Kidney epithelial cell (primary cell): ENCODE measurements at regions not wholly inside any gene's neighbourhood (a gene's known extent, or its start where the extent isn't known, plus 50 kb on each side); places are given as distances from the start of the nearest gene placed in this dataset.

Experiments used
- DNase-seq: peaks from one replicate; pipeline ENCODE4 v3.0.0-alpha.2; 2010; ENCODE audit warnings: low read depth
- H3K27me3 ChIP-seq: 2 replicates; pipeline ENCODE4 v1.6.0; 2011; ENCODE audit warnings: low read length; ENCODE audit not compliant: control insufficient read depth, insufficient read depth
- H3K36me3 ChIP-seq: 2 replicates; pipeline ENCODE4 v1.5.1; 2011; ENCODE audit warnings: low read length; ENCODE audit not compliant: control insufficient read depth, insufficient read depth
- H3K4me3 ChIP-seq: 2 replicates; pipeline ENCODE4 v1.5.1; 2011; ENCODE audit warnings: low read depth, mild to moderate bottlenecking, control low read depth, low read length
- TF ChIP-seq, protein P1 (sequence below): IDR thresholded peaks from 2 replicates; pipeline ENCODE4 v1.5.1; 2011; ENCODE audit warnings: mild to moderate bottlenecking, moderate library complexity, low read length, control low read depth, inconsistent platforms; ENCODE audit not compliant: insufficient read depth, poor library complexity, severe bottlenecking

- no peak for DNase-seq
- Histone ChIP-seq H3K36me3 (no peaks in the 10 kb centered on the region), H3K27me3 (no peaks in the 10 kb centered on the region), H3K4me3 (no peak overlapping the region)
- TF ChIP-seq, protein P1, sequence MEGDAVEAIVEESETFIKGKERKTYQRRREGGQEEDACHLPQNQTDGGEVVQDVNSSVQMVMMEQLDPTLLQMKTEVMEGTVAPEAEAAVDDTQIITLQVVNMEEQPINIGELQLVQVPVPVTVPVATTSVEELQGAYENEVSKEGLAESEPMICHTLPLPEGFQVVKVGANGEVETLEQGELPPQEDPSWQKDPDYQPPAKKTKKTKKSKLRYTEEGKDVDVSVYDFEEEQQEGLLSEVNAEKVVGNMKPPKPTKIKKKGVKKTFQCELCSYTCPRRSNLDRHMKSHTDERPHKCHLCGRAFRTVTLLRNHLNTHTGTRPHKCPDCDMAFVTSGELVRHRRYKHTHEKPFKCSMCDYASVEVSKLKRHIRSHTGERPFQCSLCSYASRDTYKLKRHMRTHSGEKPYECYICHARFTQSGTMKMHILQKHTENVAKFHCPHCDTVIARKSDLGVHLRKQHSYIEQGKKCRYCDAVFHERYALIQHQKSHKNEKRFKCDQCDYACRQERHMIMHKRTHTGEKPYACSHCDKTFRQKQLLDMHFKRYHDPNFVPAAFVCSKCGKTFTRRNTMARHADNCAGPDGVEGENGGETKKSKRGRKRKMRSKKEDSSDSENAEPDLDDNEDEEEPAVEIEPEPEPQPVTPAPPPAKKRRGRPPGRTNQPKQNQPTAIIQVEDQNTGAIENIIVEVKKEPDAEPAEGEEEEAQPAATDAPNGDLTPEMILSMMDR, result no peak
Measured at GRCh38 chr2:117067900-117068299, 746.6 kb upstream of the DDX18 start.

- H3K36me3 ChIP-seq, result no peaks in the 10 kb centered on the region
- DNase-seq, result no peak
- no peak overlapping the region for H3K4me3 ChIP-seq
Measured at GRCh38 chr2:117068371-117068770, 746.1 kb upstream of the DDX18 start.

DNA sequence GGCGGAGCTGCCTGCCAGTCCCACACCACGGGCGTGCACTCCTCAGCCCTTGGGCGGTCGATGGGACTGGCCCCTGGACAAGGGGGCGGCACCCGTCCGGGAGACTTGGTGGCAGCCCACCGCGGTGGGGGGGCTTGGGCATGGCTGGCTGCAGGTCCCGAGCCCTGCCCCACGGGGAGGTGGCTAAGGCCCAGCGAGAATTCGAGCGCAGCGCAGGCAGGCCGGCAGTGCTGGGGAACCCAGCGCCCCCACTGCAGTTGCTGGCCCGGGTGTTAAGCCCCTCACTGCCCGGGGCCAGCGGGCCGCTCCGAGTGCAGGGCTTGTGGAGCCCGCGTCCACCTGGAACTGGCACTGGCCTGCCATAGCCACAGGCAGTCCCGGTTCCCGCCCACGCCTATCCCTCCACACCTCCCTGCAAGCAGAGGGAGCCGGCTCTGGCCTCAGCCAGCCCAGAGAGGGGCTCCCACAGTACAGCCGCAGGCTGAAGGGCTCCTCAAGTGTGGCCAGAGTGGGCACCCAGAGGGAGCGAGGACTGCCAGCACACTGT is 742.9 kb upstream of the DDX18 start:
- Histone ChIP-seq H3K27me3 (no peaks in the 10 kb centered on the region), H3K4me3 (no peak overlapping the region), H3K36me3 (no peaks in the 10 kb centered on the region)
- no peak for DNase-seq
- TF ChIP-seq, protein P1, result no peak

More at GRCh38 chr2:117068371-117068770, 746.1 kb upstream of the DDX18 start:
- TF ChIP-seq, protein P1, result no peak
- H3K27me3 ChIP-seq, result no peaks in the 10 kb centered on the region

- TF ChIP-seq, protein P1, result no peak
- no peak for DNase-seq
- Histone ChIP-seq H3K36me3 (no peaks in the 10 kb centered on the region), H3K4me3 (no peak overlapping the region), H3K27me3 (no peaks in the 10 kb centered on the region)
Measured at GRCh38 chr2:117074756-117075155, 739.7 kb upstream of the DDX18 start.

- no peak overlapping the region for H3K4me3 ChIP-seq
- TF ChIP-seq, protein P1, result no peak
- no peaks in the 10 kb centered on the region for H3K27me3 ChIP-seq
- no peak for DNase-seq
- no peaks in the 10 kb centered on the region for H3K36me3 ChIP-seq
Measured at GRCh38 chr2:117085256-117085655, 729.2 kb upstream of the DDX18 start.

- no peak for DNase-seq
- TF ChIP-seq, protein P1, result no peak
- Histone ChIP-seq H3K4me3 (no peak overlapping the region), H3K27me3 (no peaks in the 10 kb centered on the region), H3K36me3 (no peaks in the 10 kb centered on the region)
Measured at GRCh38 chr2:117085737-117086136, 728.8 kb upstream of the DDX18 start.
